Vagina (tissue), 2 donors: ENCODE measurements at regions not wholly inside any gene's neighbourhood (a gene's known extent, or its start where the extent isn't known, plus 50 kb on each side); places are given as distances from the start of the nearest gene placed in this dataset.

Experiments used
- POLR2AphosphoS5 ChIP-seq, 2 donors: sonication (generic); formaldehyde crosslinking; IDR thresholded peaks; one replicate each; pipeline ENCODE4 v1.9.0; 2017; ENCODE audit warnings: antibody characterized with exemption in 2 of 2, mild to moderate bottlenecking in 2 of 2, low read depth in 1 of 2; ENCODE audit not compliant: insufficient read depth in 1 of 2
- TF ChIP-seq, protein P1 (sequence below), 3 experiments: fragments of 450-650 bp in 2 of 3; fragments of 200-600 bp in 1 of 3; sonication (generic) in 1 of 3; IDR thresholded peaks; one replicate each; pipeline ENCODE4 v1.5.1; 2017 to 2019; ENCODE audit warnings: antibody characterized with exemption in 3 of 3, mild to moderate bottlenecking in 2 of 3, moderate library complexity in 2 of 3

DNA sequence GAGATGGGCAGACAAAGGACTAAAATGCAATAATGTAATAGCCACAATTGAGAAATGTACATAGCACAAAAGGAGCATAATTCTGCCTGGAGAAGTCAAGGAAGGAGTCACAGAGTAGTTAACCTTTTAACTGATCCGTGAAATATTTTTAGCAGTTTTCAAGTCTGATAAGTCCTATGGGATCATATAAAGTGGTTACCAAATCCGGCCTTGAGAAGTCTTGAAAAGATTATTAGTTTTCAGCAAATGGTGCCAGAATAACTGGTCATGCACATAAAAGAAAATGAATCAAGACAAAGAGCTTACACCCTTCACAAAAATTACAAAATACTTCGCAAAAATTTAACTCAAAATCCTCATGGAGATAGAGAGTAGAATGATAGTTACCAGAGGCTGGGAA is 788.7 kb upstream of the AMOT start:
- no peak for TF ChIP-seq POLR2AphosphoS5 (IDR thresholded peaks at IDR 0.05; ENCODE audit: insufficient read depth in 1 of 2, low read depth in 1 of 2)
- TF ChIP-seq, protein P1, sequence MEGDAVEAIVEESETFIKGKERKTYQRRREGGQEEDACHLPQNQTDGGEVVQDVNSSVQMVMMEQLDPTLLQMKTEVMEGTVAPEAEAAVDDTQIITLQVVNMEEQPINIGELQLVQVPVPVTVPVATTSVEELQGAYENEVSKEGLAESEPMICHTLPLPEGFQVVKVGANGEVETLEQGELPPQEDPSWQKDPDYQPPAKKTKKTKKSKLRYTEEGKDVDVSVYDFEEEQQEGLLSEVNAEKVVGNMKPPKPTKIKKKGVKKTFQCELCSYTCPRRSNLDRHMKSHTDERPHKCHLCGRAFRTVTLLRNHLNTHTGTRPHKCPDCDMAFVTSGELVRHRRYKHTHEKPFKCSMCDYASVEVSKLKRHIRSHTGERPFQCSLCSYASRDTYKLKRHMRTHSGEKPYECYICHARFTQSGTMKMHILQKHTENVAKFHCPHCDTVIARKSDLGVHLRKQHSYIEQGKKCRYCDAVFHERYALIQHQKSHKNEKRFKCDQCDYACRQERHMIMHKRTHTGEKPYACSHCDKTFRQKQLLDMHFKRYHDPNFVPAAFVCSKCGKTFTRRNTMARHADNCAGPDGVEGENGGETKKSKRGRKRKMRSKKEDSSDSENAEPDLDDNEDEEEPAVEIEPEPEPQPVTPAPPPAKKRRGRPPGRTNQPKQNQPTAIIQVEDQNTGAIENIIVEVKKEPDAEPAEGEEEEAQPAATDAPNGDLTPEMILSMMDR (IDR thresholded peaks at IDR 0.05): no peak
